ENCODE measurements at regions not wholly inside any gene's neighbourhood (a gene's known extent, or its start where the extent isn't known, plus 50 kb on each side); places are given as distances from the start of the nearest gene placed in this dataset.

- no peak for TF ChIP-seq CTCF (IDR thresholded peaks at IDR 0.05)
- TF ChIP-seq POLR2A (IDR thresholded peaks at IDR 0.05), result no peak
- no peak for TF ChIP-seq POLR2AphosphoS5 (IDR thresholded peaks at IDR 0.05)
Observed at GRCh38 chr10:113302062-113302461, 250.8 kb upstream of the HABP2 start.

Data from sigmoid colon (tissue), 4 donors.